H1 (cell line): ENCODE measurements at regions not wholly inside any gene's neighbourhood (a gene's known extent, or its start where the extent isn't known, plus 50 kb on each side); places are given as distances from the start of the nearest gene placed in this dataset.

Experiments
- CTCF ChIA-PET: fragments of 300-600 bp; sonication (Branson Sonifier 250); formaldehyde crosslinking; loops from one replicate; lab custom pipeline; 2021; ENCODE audit not compliant: partially characterized antibody; lab: Charles Lee
- POLR2A ChIA-PET: fragments of 300-600 bp; sonication (Branson Sonifier 250); formaldehyde crosslinking; loops from one replicate; lab custom pipeline; 2021; ENCODE audit warnings: inconsistent platforms; ENCODE audit not compliant: partially characterized antibody; lab: Charles Lee
- DNase-seq, 2 experiments: peaks; one replicate each; pipeline versions ENCODE4 v3.0.0 to v3.0.0-alpha.2; 2010 to 2022; ENCODE audit warnings: low spot score in 2 of 2, low read depth in 1 of 2, mixed read lengths in 1 of 2
- FAIRE-seq: peaks from 2 replicates; lab custom pipeline; 2011; peaks lifted over from hg19 to GRCh38; lab: Jason Lieb, UNC
- H2AFZ ChIP-seq: 2 replicates; pipeline ENCODE4 v1.8.1; 2012; ENCODE audit warnings: low read length, inconsistent platforms
- H2AK5ac ChIP-seq: 2 replicates; pipeline ENCODE4 v1.6.1; 2013; ENCODE audit warnings: low read depth, low read length
- H2BK120ac ChIP-seq: replicated peaks from 2 replicates; pipeline ENCODE3; 2013; ENCODE audit warnings: low read depth, low read length, inconsistent platforms
- H2BK12ac ChIP-seq: 2 replicates; pipeline ENCODE4 v1.6.1; 2013; ENCODE audit warnings: low read depth, low read length
- H2BK15ac ChIP-seq: 2 replicates; pipeline ENCODE4 v1.6.1; 2013; ENCODE audit warnings: low read length
- H2BK20ac ChIP-seq: 2 replicates; pipeline ENCODE4 v1.6.1; 2013; ENCODE audit warnings: low read length
- H2BK5ac ChIP-seq: 2 replicates; pipeline ENCODE4 v1.6.1; 2013; ENCODE audit warnings: low read depth, low read length
- H3K14ac ChIP-seq: 2 replicates; pipeline ENCODE4 v1.6.1; 2013; ENCODE audit warnings: inconsistent platforms; ENCODE audit not compliant: insufficient read length
- H3K18ac ChIP-seq: 2 replicates; pipeline ENCODE4 v1.6.1; 2013; ENCODE audit warnings: low read length; ENCODE audit errors: extremely low read depth
- H3K23ac ChIP-seq: 2 replicates; pipeline ENCODE4 v1.6.1; 2013; ENCODE audit warnings: inconsistent platforms; ENCODE audit not compliant: insufficient read length
- H3K23me2 ChIP-seq: 2 replicates; pipeline ENCODE4 v1.6.1; 2013; ENCODE audit warnings: low read depth, low read length
- H3K27ac ChIP-seq: 2 replicates; pipeline ENCODE4 v1.6.1; 2011; ENCODE audit warnings: low read depth, low read length, inconsistent platforms
- H3K27me3 ChIP-seq, 4 experiments: replicated peaks in 1 of 4; 1 replicate in 1 of 4; 2 replicates in 3 of 4; pipeline versions ENCODE4 v1.6.1 to v1.8.1; 2011 to 2013; ENCODE audit warnings: low read length in 3 of 4, mild to moderate bottlenecking in 3 of 4, inconsistent platforms in 2 of 4, mixed read lengths in 2 of 4, moderate library complexity in 1 of 4; ENCODE audit not compliant: control insufficient read depth in 3 of 4, insufficient read depth in 3 of 4; ENCODE audit errors: extremely low read depth in 1 of 4
- H3K36me3 ChIP-seq, 4 experiments: 2 replicates each; pipeline versions ENCODE4 v1.6.1 to v1.8.1; 2011 to 2013; ENCODE audit warnings: mild to moderate bottlenecking in 4 of 4, low read length in 3 of 4, moderate library complexity in 2 of 4, control low read depth in 1 of 4, inconsistent platforms in 1 of 4; ENCODE audit not compliant: insufficient read depth in 4 of 4, control insufficient read depth in 2 of 4
- H3K4ac ChIP-seq: replicated peaks from 2 replicates; pipeline ENCODE3; 2013; ENCODE audit warnings: low read length, low read depth, mixed read lengths, inconsistent platforms; ENCODE audit not compliant: insufficient read length
- H3K4me1 ChIP-seq, 4 experiments: replicated peaks in 1 of 4; 1 replicate in 1 of 4; 2 replicates in 3 of 4; pipeline versions ENCODE4 v1.6.1 to v1.8.1; 2011 to 2013; ENCODE audit warnings: low read length in 3 of 4, inconsistent platforms in 2 of 4, mixed read lengths in 1 of 4; ENCODE audit not compliant: insufficient read depth in 4 of 4, control insufficient read depth in 3 of 4
- H3K4me2 ChIP-seq, 2 experiments: 2 replicates each; pipeline versions ENCODE4 v1.6.1 to v1.8.1; 2011 to 2013; ENCODE audit warnings: low read depth in 2 of 2, low read length in 2 of 2, control low read depth in 1 of 2, inconsistent platforms in 1 of 2, mild to moderate bottlenecking in 1 of 2; ENCODE audit not compliant: insufficient read depth in 1 of 2
- H3K4me3 ChIP-seq, 4 experiments: fragments of 200-600, 300-600 bp in 1 of 4; sonication (generic), shearing (Covaris generic), sonication (Bioruptor Twin) in 1 of 4; 2 replicates each; pipeline versions ENCODE4 v1.5.1 to v1.8.1; 2011 to 2016; ENCODE audit warnings: low read length in 4 of 4, low read depth in 3 of 4, control low read depth in 2 of 4, inconsistent platforms in 2 of 4, mild to moderate bottlenecking in 2 of 4, mixed read lengths in 1 of 4, moderate library complexity in 1 of 4; ENCODE audit not compliant: insufficient read depth in 2 of 4; ENCODE audit errors: extremely low read depth in 1 of 4
- H3K56ac ChIP-seq: replicated peaks from 2 replicates; pipeline ENCODE3; 2013; ENCODE audit warnings: low read depth, mild to moderate bottlenecking, mixed read lengths, low read length, inconsistent platforms; ENCODE audit not compliant: insufficient read length
- H3K79me1 ChIP-seq: 2 replicates; pipeline ENCODE4 v1.6.1; 2013; ENCODE audit warnings: low read depth, low read length, control low read depth
- H3K79me2 ChIP-seq, 2 experiments: 2 replicates each; pipeline versions ENCODE4 v1.6.1 to v1.8.1; 2012 to 2013; ENCODE audit warnings: low read length in 2 of 2, mild to moderate bottlenecking in 2 of 2, inconsistent platforms in 1 of 2; ENCODE audit not compliant: insufficient read depth in 2 of 2, control insufficient read depth in 1 of 2
- H3K9ac ChIP-seq, 4 experiments: replicated peaks in 1 of 4; 1 replicate in 1 of 4; 2 replicates in 3 of 4; pipeline versions ENCODE4 v1.6.1 to v1.8.1; 2011 to 2013; ENCODE audit warnings: low read depth in 3 of 4, low read length in 3 of 4, control low read depth in 2 of 4, mild to moderate bottlenecking in 2 of 4, moderate library complexity in 2 of 4, inconsistent platforms in 1 of 4; ENCODE audit errors: extremely low read depth in 1 of 4
- H3K9me3 ChIP-seq, 2 experiments: 2 replicates each; pipeline versions ENCODE4 v1.6.1 to v1.8.1; 2012 to 2013; ENCODE audit warnings: mild to moderate bottlenecking in 2 of 2, moderate library complexity in 2 of 2, control low read depth in 1 of 2, inconsistent platforms in 1 of 2, low read depth in 1 of 2, low read length in 1 of 2, mixed read lengths in 1 of 2; ENCODE audit not compliant: insufficient read depth in 2 of 2
- H4K20me1 ChIP-seq, 2 experiments: replicated peaks in 1 of 2; 2 replicates each; pipeline versions ENCODE3 to v1.8.1; 2011 to 2013; ENCODE audit warnings: inconsistent platforms in 2 of 2, low read length in 2 of 2, mild to moderate bottlenecking in 1 of 2; ENCODE audit not compliant: insufficient read depth in 2 of 2, control insufficient read depth in 1 of 2
- H4K5ac ChIP-seq: 2 replicates; pipeline ENCODE4 v1.6.1; 2013; ENCODE audit warnings: low read length, low read depth, mixed read lengths, inconsistent platforms; ENCODE audit not compliant: insufficient read length
- H4K8ac ChIP-seq: 2 replicates; pipeline ENCODE4 v1.8.0; 2013; ENCODE audit warnings: mild to moderate bottlenecking, moderate library complexity, low read length, inconsistent platforms; ENCODE audit not compliant: insufficient read depth; ENCODE audit errors: extremely low read depth
- H4K91ac ChIP-seq: replicated peaks from 2 replicates; pipeline ENCODE3; 2013; ENCODE audit warnings: low read length, mixed read lengths, inconsistent platforms; ENCODE audit not compliant: insufficient read length
- ATF3 ChIP-seq: IDR thresholded peaks from 2 replicates; pipeline ENCODE4 v1.6.1; 2011; ENCODE audit warnings: low read depth, mild to moderate bottlenecking, low read length; ENCODE audit not compliant: insufficient read depth
- CHD2 ChIP-seq: IDR thresholded peaks from 2 replicates; pipeline ENCODE4 v1.6.1; 2012; ENCODE audit warnings: low read length, improper control_type of control experiment
- CREB1 ChIP-seq: IDR thresholded peaks from 2 replicates; pipeline ENCODE4 v1.6.1; 2012; ENCODE audit warnings: inconsistent platforms
- CTCF ChIP-seq, 3 experiments: IDR thresholded peaks; 1 replicate in 2 of 3; 2 replicates in 1 of 3; pipeline versions ENCODE4 v1.5.1 to v1.6.1; 2011; ENCODE audit warnings: low read length in 3 of 3, mild to moderate bottlenecking in 3 of 3, inconsistent platforms in 2 of 3, low read depth in 1 of 3, moderate library complexity in 1 of 3; ENCODE audit not compliant: insufficient read depth in 1 of 3; ENCODE audit errors: control extremely low read depth in 1 of 3
- E2F6 ChIP-seq: IDR thresholded peaks from 2 replicates; pipeline ENCODE4 v1.6.1; 2012; ENCODE audit warnings: inconsistent platforms
- EGR1 ChIP-seq: IDR thresholded peaks from 2 replicates; pipeline ENCODE4 v1.6.1; 2011; ENCODE audit warnings: low read depth, low read length, borderline replicate concordance
- MAX ChIP-seq: IDR thresholded peaks from 2 replicates; pipeline ENCODE4 v1.6.1; 2012; ENCODE audit warnings: inconsistent platforms
- NRF1 ChIP-seq: IDR thresholded peaks from 2 replicates; pipeline ENCODE4 v1.6.1; 2011; ENCODE audit warnings: mild to moderate bottlenecking, low read depth, low read length, improper control_type of control experiment
- RFX5 ChIP-seq: IDR thresholded peaks from 2 replicates; pipeline ENCODE4 v1.6.1; 2011; ENCODE audit warnings: low read depth, low read length, improper control_type of control experiment, borderline replicate concordance
- SIX5 ChIP-seq: IDR thresholded peaks from 2 replicates; pipeline ENCODE4 v1.6.1; 2011; ENCODE audit warnings: mild to moderate bottlenecking, low read depth, low read length
- SUZ12 ChIP-seq: fragments of 200-600 bp; sonication (generic); IDR thresholded peaks from 2 replicates; pipeline ENCODE4 v1.6.1; 2012; ENCODE audit warnings: mild to moderate bottlenecking, inconsistent platforms, low read length, moderate library complexity, mixed read lengths

- Histone ChIP-seq H3K27me3 (no peaks in the 10 kb centered on the region), H2BK5ac (no peak overlapping the region), H4K91ac (no peak overlapping the region), H2AK5ac (no peak overlapping the region), H2BK12ac (no peak overlapping the region), H3K4ac (no peak overlapping the region), H3K4me3 (no peak overlapping the region), H3K23me2 (no peaks in the 10 kb centered on the region), H2BK20ac (no peak overlapping the region), H3K14ac (no peak overlapping the region), H3K56ac (no peak overlapping the region), H3K9me3 (0 out of 4 replicates have a peak, but pooled peaks cover 0 to 3% of the 10 kb centered on the region in 2 experiments), H3K23ac (no peak overlapping the region), H3K27ac (no peak overlapping the region), H2AFZ (no peak overlapping the region), H2BK15ac (no peak overlapping the region), H3K9ac (no peak overlapping the region), H4K8ac (no peak overlapping the region), H3K18ac (no peak overlapping the region), H3K79me1 (no peaks in the 10 kb centered on the region), H2BK120ac (no peak overlapping the region), H3K79me2 (no peaks in the 10 kb centered on the region), H3K4me2 (no peak overlapping the region), H3K4me1 (no peaks in the 10 kb centered on the region), H4K5ac (no peak overlapping the region), H4K20me1 (no peaks in the 10 kb centered on the region), H3K36me3 (no peaks in the 10 kb centered on the region)
- DNase-seq, result no peak
- ChIA-PET CTCF (no interaction called here), POLR2A (no interaction called here)
- FAIRE-seq, result no peak
- TF ChIP-seq CHD2 (no peak), NRF1 (no peak), RFX5 (no peak), EGR1 (no peak), SIX5 (no peak), CREB1 (no peak), CTCF (IDR thresholded peaks at IDR 0.05; ENCODE audit: control extremely low read depth in 1 of 3, insufficient read depth in 1 of 3, low read depth in 1 of 3, low read length in 3 of 3) (no peak), ATF3 (no peak), MAX (no peak), SUZ12 (no peak), E2F6 (no peak)
Observed at GRCh38 chr12:87813476-87814234, 215.5 kb downstream of the C12orf50 start.
